Stimulated activated CD8-positive, alpha-beta memory T cell treated with anti-CD3 and anti-CD28 coated beads, Interleukin-4, amount 100 ng/mL, for 1 hour (primary cell): ENCODE measurements at regions not wholly inside any gene's neighbourhood (a gene's known extent, or its start where the extent isn't known, plus 50 kb on each side); places are given as distances from the start of the nearest gene placed in this dataset.
"Not testable (repeated sequence)": the region's sequence is repeated elsewhere in the genome, so short reads cannot be mapped to it uniquely, and the experiment has no call there.

ENCODE experiments used
- DNase-seq, 2 donors: peaks; one replicate each; pipeline ENCODE4 v3.0.0-alpha.2; 2020; ENCODE audit warnings: low read depth in 2 of 2, low spot score in 1 of 2

GRCh38 chr15:98085003-98085639 lies 124.6 kb downstream of the ARRDC4 start:
- DNase-seq = no peak

DNA sequence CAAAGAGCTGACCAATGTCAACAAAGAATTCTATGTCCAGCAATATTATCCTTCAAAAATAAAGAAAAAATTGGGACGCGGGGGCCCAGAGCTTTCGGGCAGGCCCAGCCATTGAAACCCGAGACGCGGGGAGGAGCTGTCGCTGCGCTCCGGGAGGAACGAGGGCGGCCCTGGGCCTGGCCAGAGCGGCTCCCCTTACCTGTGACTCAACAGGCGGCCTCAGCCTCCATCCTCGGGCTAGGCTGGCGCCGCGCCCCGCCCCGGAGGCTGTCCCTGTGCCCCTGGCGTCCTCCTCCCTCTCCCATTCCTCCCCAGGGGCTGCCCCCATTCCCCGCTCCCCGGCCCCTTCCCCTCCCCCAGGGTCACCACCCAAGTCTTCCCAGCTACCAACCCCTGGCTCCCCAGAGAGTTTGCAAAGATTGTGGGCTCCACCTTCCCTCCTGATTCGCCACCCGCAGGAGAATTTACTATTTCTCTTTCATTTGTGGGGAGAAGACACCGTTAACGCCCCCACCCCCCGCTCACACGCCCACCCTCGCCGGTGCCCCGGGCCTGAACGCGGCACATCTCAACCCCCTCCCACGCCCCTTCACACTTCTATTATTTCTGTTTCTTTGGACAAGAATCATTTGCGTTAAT lies 127.9 kb downstream of the ARRDC4 start:
- not testable (repeated sequence) for DNase-seq

- DNase-seq = not testable (repeated sequence)
Measured at GRCh38 chr15:98089352-98089751, 128.8 kb downstream of the ARRDC4 start.

DNA sequence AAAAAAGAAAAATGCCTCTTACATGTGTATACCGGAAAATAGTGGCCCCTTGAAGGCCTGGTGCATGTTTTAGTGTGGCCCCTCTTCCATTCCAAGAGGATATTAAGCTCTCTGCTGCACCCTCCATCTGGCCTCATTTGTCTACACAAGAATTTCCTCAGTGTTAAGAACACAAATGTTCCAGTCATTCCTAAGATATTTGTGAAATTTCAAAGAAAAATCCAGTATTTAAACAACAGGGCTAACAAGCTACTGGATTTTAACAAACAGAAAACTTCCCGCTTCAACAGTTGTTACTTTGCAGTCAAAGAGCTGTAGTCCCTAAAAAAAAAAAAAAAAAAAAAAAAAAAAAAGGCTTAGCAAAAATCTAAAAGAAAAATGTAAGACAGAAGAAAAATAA lies 137.5 kb downstream of the ARRDC4 start:
- DNase-seq = not testable (repeated sequence)

DNA sequence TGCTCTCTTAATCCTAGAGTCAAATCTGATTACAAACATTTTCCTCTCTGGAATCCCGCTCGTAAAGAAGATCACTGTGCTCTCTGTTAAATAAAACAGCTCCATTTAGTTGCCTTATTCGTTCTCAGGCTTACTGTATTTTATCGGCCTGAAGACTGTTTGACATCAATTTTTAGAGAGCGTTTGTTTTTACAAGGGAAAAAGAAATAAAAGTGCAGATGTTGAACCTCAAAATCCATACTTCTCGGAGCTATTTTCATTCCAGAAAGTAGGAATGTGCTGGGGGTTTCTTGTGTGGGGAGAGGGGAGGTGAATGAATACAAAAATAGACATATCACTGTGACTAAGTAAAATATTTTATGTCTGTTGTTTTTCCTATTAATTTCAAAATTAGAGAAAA lies 140.1 kb downstream of the ARRDC4 start:
- DNase-seq = not testable (repeated sequence)

GRCh38 chr15:98103570-98103969 lies 143.1 kb downstream of the ARRDC4 start:
- no peak for DNase-seq

- not testable (repeated sequence) for DNase-seq
Measured at GRCh38 chr15:98104386-98105151, 144.1 kb downstream of the ARRDC4 start.

- not testable (repeated sequence) for DNase-seq
Measured at GRCh38 chr15:98106615-98107194, 146.2 kb downstream of the ARRDC4 start.

DNA sequence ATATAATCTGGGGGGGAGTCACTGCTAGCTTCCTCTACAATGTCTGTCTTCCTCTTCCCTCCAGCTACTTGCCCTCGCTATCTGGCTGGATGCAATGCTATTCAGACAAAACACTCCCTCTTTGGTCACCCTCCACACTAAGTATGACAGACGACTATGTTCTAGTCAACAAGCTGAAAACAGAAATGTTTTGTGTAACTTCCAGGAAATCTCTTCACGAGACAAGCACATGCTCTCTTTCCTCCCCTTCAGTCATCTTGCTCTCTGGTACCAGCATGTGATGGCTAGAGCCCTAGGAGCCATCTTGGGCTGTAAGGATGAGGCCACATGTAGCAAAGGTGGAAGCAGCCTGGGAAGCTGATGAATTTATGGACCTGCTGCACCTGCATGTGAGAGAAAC lies 151.3 kb downstream of the ARRDC4 start:
- no peak for DNase-seq

DNA sequence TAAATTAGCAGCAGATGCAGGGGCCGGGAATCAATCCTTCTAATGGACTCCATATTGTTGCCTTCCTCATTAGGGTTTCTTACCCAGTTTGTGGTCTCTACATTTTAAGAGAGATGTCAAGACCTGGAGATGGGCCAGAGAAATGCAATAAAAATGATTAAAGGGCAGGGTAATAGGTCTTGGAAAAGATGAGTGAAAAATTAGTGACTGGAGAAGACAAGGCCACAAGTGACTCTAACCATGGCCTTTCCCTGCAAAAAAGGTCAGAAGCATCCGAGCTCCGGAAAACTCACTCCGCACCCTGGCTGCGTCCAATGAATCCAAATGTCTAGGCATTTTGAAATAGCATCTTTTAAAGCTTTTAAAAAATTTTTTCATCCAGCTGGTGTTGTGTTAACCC lies 152.8 kb downstream of the ARRDC4 start:
- no peak for DNase-seq

GRCh38 chr15:98120561-98120960 lies 160.1 kb downstream of the ARRDC4 start:
- DNase-seq = no peak

GRCh38 chr15:98121536-98121935 lies 161.0 kb downstream of the ARRDC4 start:
- no peak for DNase-seq

DNA sequence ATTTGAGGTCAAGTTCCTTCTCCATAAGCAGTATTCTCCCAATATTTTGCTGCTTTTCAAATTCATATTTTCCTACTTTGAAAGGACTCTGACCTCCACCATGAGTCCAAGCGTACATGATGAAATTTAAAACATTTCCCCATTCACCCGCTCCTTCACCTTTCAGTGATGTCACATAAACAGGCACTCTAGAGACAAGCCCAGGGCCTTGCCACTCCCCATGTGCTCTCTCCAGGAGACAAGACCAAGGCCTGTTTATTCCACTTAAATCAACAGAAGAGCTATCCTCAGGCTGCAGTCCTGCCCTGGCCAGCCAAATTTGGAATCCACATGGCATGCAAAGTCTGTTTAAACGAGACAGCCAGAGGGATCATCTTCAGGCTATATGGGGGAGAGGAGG lies 161.5 kb downstream of the ARRDC4 start:
- no peak for DNase-seq

- DNase-seq = no peak
Measured at GRCh38 chr15:98123297-98123696, 162.8 kb downstream of the ARRDC4 start.

- DNase-seq = no peak
Measured at GRCh38 chr15:98123834-98124233, 163.3 kb downstream of the ARRDC4 start.

GRCh38 chr15:98124581-98124980 lies 164.1 kb downstream of the ARRDC4 start:
- DNase-seq = no peak

DNA sequence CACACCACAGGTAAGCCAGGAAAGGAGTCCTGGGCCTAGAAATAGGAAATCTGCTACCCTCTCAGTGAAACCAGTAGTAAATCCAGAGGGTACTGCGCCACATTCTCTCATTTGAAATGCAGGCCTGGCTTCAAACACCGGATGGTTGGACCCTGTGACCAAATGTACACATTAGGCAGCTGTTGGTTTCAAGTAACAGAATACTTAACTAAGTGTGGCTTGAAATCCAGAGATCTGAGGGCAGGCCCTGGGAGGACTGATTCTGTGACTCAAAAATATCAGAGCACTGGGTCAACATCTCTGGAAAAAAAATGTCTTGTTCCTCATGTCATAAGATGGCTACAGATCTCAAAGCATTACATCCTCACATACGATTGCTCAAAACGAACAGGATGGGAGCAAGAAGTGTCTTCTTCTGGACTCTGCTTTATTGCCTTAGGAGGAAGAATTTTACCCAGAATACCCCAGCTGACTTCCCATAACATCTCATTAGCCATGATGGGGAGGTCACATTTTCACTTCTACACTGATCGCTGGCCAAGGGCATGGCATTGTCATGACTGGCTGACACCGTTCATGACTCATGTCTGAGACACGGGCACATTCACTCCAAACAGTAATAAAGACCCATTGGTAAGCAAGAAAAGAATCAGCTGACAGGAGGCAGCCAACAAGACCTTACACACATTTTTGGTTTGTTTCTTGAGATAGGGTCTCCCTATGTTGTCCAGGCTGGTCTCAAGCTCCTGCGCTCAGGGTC lies 166.0 kb downstream of the ARRDC4 start:
- DNase-seq = no peak

- DNase-seq = no peak
Measured at GRCh38 chr15:98127586-98127985, 167.1 kb downstream of the ARRDC4 start.

GRCh38 chr15:98131924-98132323 lies 171.4 kb downstream of the ARRDC4 start:
- no peak for DNase-seq

DNA sequence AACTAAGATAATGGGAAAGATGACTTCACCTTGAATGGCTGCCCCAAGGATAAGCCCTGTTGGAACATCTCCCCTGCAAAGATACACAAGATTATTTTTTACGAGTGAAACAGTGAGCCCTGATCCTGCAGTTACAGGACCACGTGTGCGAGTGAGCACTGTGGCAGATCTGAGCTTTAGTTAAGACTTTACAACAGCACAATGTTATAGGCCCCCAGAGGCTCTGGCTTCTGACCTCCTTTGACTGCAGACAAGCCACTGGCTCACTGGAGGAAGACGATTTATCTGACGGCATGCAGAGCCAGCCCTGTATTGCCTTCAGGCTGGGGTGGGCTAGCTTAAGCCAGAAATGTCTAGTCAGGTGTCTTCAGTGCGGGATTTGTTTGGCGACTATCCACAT lies 174.4 kb downstream of the ARRDC4 start:
- DNase-seq = no peak

DNA sequence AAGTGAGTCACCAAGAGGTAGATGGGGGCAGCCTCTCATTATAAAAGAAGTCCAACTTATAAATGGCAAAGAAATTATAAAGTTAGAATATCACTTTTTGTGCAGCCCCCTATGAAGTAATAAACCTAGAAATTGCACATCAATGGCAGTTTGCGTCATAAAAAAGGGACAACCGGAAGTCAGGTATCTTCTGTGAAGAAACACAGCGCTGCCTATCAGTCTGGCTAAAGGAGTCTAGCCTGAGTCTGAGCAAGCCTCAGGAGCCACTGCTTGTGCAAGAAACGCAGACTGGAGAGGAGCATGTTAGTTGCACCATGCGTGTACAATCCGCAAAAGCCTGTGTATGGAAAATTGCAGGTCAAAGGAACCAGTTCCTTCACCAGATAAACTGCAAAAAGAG lies 178.4 kb downstream of the ARRDC4 start:
- DNase-seq = no peak
